ENCODE measurements at regions not wholly inside any gene's neighbourhood (a gene's known extent, or its start where the extent isn't known, plus 50 kb on each side); places are given as distances from the start of the nearest gene placed in this dataset.

- DNase-seq, result no peak
These were observed 526.1 kb upstream of the KLF4 start for GRCh38 chr9:108015690-108016089.

- DNase-seq, result no peak
These were observed 524.8 kb upstream of the KLF4 start for GRCh38 chr9:108014353-108014752.

DNA sequence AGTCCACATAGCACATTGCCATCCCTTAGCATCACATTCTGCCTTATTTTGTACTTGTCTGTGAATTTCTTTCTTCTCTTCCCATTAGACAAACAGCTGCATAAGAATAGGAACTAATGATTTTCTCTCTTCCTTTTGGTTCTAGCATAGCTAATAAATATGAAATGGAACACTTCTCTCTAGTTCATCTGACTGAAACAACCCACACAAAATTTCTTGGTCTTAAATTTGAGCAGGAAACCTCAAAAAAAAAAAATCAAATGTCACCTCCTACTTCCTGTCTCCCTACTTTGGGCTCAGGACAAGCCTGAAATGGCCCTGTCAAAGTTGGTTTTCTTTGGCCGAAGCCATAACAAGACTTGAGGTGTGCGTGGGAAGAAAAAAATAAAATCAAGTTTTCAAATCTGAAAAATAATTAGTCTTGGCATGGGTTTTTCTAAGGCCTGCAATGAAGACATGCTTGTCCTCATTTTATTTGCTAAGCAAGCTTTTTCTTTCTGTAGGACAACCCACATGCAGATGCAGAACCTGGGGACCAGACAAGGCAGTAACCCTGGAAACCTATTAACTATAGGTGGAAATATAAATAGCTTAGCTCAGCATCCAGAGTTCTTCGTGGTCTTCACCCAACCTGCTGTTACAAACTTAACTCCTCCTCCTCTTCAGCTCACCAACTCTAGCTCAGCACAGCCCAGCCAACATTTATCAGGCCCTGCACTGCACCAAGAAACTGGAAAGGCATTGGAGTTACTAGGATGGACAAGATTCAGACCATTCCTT, 523.5 kb upstream of the KLF4 start:
- DNase-seq, result no peak

GRCh38 chr9:108012405-108012804, 522.8 kb upstream of the KLF4 start:
- no peak for DNase-seq

DNA sequence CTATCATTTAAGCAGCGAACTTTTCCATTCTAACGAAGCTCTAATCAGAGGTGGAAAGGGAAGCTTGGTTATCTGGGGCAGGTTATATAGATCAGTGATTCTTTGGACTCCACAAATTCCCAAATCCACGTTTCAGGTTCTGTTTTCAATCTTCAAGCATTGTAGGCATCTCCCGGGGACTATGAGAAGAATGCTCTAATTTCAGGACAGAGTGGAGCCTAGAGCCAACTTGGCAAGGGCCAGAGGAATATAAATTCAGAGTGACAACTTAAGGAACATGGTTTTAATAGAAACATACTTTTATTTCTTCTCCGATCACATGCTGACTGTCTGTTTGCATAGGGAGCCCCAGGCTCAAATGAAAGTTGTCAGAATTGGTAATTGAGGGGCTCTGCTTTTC, 514.0 kb upstream of the KLF4 start:
- no peak for DNase-seq

- DNase-seq, result no peak
These were observed 512.9 kb upstream of the KLF4 start for GRCh38 chr9:108002371-108002956.

GRCh38 chr9:108001237-108001636, 511.7 kb upstream of the KLF4 start:
- DNase-seq, result no peak

GRCh38 chr9:107999890-108000289, 510.3 kb upstream of the KLF4 start:
- DNase-seq, result no peak

- DNase-seq, result no peak
These were observed 509.4 kb upstream of the KLF4 start for GRCh38 chr9:107999011-107999410.

DNA sequence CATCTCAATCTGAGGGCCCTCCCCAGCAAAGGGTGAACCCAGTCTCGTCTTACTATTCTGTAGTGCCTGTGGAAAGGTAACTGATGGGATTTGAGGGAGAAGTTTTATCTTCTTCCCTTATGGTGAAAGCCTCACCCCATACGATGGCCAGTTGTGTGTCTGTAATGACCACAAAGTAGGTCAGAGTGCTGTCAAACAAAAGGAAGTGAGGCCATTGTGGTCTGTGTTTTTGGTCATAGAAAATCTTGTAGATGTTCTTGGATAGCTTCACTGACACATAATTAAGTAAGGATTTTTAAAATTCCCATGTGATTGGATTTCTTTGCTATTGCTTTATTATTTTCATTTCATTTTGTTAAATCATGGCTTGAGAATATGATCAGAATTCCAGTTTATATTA, 505.1 kb upstream of the KLF4 start:
- no peak for DNase-seq

DNA sequence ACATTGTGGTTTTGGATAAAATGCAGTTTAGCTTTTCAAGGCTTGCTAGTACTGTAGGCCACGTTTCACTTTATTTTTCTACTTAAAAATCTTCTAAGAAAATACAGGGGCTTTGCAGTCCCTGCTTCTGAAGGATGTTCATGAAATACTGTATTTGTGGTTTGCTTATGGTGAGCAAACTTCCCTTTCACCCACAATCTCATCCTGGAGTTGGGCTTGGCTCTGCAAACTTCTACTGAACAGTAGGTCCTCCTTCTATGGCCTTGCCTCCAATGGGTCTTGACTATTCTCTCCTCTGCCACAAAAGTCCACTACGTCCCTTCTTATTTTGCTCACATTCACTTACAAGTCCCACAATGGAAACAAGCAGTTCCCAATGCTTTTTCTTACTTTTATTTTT, 502.7 kb upstream of the KLF4 start:
- DNase-seq, result no peak

DNA sequence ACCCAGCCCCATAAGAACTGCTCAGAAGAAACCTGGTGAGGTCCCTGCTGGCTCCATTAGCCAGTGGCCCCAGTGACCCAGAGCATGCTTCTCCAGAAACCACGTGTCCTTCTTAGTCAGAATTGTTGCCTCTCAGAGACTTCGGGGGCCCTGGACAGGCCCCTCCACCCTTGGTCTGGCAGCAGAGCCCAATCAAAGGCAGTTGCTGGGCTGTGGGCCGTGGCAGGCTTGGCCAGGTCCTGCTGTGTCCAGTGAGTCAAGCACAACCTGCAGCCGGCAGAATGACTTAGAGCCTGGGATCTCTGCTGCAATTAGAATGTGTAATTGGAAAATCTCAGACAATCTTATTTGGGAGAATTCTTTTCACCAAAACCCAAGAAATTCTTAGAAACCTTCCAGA, 502.0 kb upstream of the KLF4 start:
- DNase-seq, result no peak

DNA sequence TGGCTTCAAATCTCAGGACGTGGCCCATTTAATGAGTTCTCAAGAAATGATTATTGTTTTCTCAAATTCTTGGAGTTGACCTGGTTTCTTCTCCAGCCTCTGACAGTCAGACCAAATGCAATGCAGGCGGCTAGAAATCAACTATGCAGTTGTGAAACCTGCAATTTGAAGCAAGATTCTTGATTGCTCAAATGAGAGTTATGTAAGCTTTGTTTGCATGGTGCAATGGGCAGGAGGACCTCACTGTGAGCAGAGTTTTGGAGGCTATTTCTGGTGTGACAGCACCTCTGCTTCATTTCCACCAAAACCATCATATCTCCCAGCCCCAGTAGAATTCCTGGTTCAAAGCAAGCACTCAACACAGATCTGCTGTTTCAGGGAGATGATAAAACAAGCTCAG, 500.0 kb upstream of the KLF4 start:
- no peak for DNase-seq

DNA sequence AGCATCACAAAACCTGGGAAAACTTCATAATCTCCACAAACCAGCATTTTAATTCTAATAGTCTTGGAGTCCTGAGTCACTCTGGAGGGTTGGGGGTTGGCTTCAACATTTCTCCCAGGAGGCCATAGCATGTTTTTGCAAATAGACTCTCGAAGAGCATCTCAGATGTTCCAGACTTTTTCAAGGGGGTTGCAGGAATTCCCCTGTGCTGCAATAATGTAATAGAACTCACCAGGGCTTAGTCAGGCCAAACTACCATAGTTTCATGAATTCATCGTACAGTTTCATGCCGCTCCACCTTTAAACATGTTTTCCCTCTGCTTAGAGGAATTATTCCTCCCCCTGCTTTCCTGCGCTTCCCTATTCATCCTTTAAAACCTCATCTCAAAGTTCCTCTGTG, 499.5 kb upstream of the KLF4 start:
- DNase-seq, result no peak

GRCh38 chr9:107984956-107985355, 495.4 kb upstream of the KLF4 start:
- no peak for DNase-seq

- no peak for DNase-seq
These were observed 494.2 kb upstream of the KLF4 start for GRCh38 chr9:107983762-107984161.

- DNase-seq, result no peak
These were observed 493.6 kb upstream of the KLF4 start for GRCh38 chr9:107983181-107983603.

GRCh38 chr9:107982745-107983144, 493.2 kb upstream of the KLF4 start:
- DNase-seq, result no peak

- DNase-seq, result no peak
These were observed 492.4 kb upstream of the KLF4 start for GRCh38 chr9:107982001-107982400.

GRCh38 chr9:107980984-107981383, 491.4 kb upstream of the KLF4 start:
- DNase-seq, result no peak

DNA sequence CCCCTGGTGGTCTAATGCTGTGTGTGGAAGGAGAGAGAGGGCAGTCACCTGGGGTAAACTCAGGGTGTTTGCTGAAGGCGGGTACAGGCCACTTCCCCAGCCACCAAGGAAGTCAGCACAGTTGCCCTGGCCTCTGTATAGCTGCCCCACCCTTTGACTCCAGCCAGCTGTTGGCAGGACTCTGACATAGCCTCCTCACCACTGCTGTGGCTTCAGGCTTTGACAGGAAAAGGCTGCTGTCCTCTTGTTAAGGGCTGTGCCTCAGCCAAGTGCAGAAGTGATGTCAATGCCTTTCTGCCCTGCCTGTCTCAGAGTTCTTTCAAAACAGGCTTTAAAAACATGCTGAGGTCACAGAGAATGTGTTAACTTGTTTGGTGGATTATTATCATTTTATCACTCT, 487.2 kb upstream of the KLF4 start:
- no peak for DNase-seq

DNA sequence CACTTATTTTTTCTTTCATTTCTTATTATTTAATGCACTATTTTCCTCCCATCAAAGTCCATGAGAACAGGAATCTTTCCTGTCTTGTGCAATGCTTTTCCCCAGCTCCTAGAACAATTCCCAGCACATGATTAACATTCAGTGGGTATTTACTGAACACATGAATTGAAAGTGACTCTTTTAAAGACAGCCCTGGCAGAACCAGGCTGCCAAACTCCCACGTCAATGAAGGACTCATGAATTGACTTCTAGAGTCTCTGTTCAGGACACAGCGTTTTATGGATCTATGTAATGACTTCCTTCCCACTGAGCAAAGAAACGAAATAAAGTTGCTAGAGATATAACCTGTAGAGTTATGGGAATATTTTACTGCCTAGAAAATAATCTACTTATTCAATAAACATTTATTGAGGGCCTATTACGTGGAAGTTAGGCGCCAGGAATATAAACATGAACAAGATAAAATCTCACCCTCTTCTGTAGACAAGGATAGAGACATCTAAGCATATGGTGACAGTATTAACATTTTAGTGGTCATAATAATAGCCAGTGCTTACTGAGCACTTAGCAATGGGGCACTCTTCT, 485.9 kb upstream of the KLF4 start:
- DNase-seq, result no peak

DNA sequence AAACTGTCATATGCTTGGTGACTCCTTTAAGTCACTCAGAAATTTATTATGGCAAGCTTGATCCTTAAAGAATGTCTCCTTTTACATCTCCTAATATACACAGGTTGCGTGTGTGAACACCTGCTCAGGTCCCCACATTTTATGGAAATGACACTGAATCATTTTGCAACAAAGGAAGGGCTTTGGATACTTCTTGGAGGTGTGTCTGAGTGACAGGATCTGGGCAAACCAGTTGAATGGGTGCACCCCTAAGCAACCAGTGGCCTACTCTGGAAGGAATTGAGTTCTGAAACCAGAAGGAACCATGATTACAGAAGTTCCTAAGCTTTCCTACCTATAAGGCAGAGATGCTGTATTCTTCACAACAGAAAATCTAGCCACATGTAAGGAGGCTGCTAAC, 483.9 kb upstream of the KLF4 start:
- no peak for DNase-seq

DNA sequence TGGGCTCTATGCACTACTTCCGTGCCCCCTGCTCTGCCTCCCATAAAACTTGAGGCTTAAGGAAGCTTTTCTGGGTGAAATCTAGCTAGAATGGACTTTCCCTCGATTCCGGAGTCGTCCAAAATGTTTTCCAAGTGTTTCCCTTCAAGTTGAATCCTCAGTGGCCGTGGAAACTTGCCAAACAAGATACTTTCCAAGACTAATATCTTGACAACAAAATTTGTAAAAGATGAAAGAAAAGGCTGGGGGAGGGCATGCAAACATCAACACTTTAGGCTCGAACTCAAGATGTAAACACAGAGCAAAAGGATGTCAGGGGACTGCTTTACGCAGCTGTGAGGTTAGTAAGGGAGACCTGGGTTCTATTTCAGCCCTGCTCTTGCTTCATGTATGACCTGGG, 482.8 kb upstream of the KLF4 start:
- DNase-seq, result no peak

- no peak for DNase-seq
These were observed 481.7 kb upstream of the KLF4 start for GRCh38 chr9:107971241-107971640.

Measured in stimulated activated CD4-positive, alpha-beta T cell treated with anti-CD3 and anti-CD28 coated beads, Interleukin-4, amount 100 ng/mL, for 1 hour (primary cell).